ELF-1 (cell line): ENCODE measurements at regions not wholly inside any gene's neighbourhood (a gene's known extent, or its start where the extent isn't known, plus 50 kb on each side); places are given as distances from the start of the nearest gene placed in this dataset.

ENCODE experiments used
- DNase-seq: peaks from one replicate; pipeline ENCODE4 v3.0.0-alpha.2; 2016; ENCODE audit warnings: low read depth, low spot score

DNA sequence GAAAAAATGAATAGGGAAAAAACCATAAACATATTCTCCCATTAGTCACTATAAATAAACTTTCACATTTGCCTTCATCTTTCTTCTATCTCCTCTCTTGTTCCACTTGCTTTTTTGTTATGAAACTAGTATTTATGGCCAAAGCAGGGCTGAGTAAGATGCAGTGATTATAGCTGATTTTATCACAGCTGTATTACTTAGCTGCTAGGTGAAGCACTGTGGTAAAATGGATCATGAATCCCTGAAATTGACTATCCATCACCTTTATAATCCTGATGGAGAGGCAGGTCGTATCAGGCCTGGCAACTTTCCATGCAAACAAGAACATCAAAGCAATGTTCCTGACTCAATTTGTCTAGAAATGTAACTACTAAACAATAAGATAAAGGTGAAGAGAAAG is 471.6 kb downstream of the TUSC7 start:
- no peak for DNase-seq

- DNase-seq: no peak
Observed at GRCh38 chr3:117184574-117184973, 475.0 kb downstream of the TUSC7 start.

DNA sequence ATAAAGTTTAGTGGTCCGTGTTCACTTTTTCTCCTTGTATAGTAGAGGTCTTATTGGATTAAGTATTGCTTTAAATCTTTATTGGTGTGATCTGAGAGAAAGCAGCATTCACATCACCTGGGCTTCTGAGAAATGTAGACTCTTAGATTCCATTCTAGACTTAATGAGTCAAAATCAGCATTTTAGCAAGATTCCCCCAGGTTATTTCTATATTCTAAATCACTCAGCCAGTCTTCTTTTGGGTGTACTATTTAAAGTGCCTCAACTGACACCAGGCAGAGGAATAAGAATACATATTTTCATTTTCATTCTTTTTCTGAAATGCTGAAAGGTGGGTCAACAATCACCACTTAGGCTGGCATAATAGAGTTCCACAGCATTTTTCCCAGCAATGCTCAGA is 481.7 kb downstream of the TUSC7 start:
- no peak for DNase-seq

DNA sequence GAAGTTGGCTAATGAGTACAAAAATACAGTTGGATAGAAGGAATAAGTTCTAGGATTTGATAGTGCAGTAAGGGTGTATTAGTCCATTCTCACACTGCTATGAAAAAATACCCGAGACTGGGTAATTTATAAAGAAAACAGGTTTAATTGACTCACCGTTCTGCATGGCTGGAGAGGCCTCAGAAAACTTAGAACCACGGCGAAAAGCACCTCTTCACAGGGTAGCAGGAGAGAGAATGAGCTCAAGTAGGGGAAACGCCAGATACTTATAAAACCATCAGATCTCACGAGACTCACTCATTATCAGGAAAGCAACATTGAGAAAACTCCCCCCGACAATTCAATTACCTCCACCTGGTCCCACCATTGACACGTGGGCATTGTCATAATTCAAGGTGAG is 483.3 kb downstream of the TUSC7 start:
- DNase-seq: no peak

DNA sequence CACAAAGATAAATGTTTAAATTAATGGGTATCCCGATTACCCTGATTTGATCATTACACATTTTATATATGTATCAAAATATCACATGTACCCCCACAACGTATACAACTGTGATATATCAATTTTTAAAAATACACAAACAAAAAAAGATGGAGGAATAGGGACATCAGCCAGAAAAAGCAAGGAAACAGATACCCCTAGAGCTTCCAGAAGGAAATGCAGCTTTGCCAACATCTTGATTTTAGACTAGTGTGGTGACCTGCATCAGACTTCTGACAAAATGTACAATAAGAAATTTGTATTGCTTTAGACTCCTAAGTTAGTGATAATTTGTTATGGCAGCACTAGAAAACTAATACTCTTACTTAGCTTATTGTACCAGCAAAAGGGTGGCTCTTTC is 483.8 kb downstream of the TUSC7 start:
- no peak for DNase-seq

- no peak for DNase-seq
Observed at GRCh38 chr3:117195034-117195433, 485.5 kb downstream of the TUSC7 start.

DNA sequence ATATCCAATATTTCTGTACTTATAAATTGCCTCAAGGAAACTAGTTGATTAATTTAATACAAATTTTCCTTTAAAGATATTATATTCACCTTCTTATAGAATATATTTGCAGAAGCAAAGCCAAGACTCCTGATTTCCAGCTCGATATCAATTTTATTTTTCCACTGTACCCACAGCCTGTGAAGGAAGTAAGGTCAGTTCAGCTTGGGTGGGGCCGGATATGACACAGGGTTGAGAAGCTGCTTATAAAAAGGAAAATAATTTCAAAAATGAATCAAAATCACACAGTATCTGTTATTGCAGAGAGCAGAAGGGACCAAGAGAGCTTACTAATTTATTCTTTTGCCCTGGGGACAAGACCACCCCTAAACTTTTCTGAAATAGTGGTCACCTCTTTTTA is 491.4 kb downstream of the TUSC7 start:
- no peak for DNase-seq

DNA sequence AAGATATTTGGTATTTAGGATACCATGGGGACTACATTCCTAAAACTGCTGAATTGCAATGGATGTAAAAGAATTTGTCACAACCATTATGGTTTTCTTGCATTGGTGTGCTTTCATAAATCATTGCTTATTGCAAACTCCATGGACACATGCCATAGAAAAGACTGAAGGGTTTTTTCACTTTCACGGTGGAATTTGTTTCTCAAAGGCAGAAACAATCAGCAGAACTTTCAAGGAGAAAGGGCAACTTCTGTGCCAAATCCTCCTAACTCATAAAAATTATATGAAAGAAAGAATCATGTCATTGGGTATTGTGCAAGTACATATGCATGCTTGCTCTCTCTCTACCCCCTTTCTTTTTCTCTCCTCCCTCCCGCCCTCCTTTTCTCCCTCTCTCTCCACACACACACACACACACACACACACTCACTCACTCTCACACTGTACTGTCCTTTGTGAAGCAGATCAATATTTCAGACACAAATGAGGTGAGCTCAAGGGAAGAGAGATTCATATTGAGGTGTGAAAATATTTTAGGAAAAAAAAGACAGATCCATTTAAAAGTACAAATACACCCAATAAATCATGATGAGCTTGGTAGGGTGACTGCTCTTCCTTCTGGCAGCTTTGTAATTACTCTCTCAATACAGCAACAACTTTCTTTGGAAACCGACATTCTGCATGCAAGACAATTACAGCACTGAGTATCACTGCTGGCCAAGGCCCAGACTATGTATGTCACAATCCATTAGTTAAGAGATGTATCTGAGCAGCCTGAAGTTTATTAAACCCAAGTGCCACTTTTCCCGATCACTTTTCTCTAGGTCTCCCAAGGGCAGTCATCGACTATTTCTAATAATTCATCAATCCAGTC is 492.6 kb downstream of the TUSC7 start:
- no peak for DNase-seq

- no peak for DNase-seq
Observed at GRCh38 chr3:117217355-117217754, 507.8 kb downstream of the TUSC7 start.

- DNase-seq: no peak
Observed at GRCh38 chr3:117217760-117218316, 508.3 kb downstream of the TUSC7 start.

GRCh38 chr3:117218641-117219048 is 509.1 kb downstream of the TUSC7 start:
- no peak for DNase-seq

DNA sequence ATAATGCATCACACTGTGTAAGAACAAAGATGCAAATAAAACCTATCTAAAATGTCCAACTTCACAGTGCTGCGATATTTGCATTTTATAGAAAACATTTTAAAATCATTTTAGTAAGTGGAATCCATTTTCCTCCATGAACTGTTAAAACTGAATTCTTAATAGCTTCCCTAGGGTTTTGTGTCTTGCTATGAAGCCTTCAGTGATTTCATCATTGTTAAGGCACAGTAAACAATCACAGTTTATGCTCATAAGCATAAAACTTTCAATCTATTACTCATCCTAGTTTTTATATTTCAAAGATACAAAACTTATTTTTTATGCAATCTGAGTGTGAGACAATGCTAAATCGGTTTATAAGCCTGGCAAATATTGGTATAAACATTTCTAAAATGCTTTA is 509.7 kb downstream of the TUSC7 start:
- no peak for DNase-seq

DNA sequence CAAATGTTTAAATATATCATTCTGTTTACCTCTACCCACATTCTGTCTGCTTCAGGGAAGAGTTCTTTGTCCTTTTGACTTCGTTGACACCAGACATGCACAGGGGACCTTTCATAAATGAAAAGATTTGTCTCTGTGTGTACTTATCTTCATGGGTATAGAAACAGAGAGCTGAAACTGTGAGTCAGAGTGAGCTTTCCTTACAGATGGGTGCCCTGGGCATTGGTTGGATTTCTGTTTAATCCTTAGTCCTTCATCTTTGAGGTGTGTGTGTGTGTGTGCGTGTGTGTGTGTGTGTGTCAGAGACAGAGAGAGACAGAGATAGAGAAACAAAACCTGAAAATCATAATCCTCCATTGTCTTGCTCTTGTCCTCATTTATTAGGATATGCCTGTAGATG is 517.4 kb downstream of the TUSC7 start:
- no peak for DNase-seq

DNA sequence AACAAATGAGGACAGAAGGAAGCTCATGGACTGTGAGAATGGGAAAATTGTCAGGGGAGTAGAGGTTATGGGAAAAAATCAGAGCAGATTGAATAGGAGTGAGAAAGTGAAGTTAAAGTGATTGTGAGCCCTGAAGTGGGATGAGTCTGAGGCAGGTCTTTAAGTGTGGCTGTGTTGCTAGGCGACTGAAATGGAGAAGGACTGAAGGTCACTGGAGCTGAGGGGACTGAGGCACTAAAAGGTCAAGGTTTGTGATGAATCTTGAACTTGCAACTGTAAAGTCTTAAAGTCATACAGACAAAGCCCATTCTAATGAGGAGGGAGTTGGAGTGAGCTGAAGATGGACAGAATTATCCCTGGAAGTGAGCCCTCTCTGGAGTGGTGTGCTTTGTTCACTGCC is 518.9 kb downstream of the TUSC7 start:
- no peak for DNase-seq

DNA sequence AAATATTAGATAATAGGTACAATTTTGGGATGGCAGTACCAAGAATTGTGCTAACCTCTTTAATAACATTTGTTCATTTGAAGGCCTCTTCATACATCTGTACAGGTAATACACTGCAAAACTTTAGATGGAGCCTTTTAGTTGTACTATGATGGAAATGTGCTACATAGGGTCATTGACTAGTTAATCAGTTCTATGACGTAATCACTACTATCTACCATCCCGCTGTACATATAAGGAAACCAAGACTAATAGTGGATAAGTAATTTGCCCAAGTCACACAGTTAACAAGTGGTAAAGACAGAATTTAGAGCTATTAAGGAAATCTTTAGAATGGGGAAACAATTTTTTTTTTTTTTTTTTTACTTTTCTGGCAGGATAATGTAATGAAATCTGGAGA is 521.3 kb downstream of the TUSC7 start:
- DNase-seq: no peak

GRCh38 chr3:117234331-117234730 is 524.8 kb downstream of the TUSC7 start:
- DNase-seq: no peak

GRCh38 chr3:117235304-117235703 is 525.7 kb downstream of the TUSC7 start:
- DNase-seq: no peak

GRCh38 chr3:117238806-117239205 is 529.2 kb downstream of the TUSC7 start:
- peak; percentile 14 for DNase-seq

DNA sequence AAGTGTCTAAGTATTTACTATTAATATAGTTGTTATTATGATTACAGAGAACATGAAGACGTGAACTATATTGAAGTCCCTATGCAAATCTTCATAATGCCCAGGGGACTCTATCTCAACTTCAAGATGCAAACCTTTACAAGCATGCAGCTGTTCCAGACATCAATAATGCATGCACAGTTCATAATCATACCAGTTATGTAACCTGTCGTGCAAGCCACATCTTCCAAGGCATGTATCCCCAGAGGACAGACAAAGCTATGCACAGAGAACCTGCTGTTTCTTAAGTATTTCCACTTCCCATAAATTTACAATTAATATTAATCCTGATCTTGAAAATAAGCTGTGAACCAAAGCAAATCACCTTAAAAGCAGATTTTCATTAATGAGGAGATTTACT is 534.1 kb downstream of the TUSC7 start:
- DNase-seq: no peak

DNA sequence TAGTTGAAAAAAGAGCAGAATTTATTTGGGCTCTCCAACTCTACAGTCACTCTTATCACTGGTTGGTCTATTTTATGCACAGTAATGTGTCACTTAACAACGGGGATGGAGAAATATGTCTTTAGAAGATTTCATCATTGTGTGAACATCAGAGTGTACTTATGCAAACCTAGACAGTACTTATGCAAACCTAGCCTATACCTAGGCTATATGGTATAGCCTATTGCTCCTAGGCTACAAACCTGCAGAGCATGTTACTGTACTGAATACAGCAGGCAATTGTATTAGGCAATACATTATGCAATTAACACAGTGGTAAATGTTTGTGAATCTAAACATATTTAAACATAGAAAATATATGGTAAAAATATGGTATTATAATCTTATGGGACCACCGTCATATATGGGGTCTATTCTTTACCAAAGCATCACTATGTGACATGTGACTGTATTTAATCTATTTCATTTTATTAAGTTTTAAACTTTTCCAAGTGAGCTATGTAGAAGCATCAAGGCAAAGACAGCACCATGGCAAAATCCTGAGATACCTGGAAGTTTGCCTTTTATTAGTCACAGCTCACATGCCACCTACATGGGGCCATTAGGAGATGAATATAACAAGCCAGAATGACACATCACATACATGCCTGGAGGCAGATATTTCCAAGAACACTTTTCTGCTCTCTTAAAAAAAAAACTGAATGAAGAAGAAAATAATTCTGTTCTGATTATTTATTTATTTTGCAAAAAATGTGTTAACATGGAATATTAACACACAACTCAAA is 537.4 kb downstream of the TUSC7 start:
- DNase-seq: no peak

- DNase-seq: no peak
Observed at GRCh38 chr3:117248153-117248552, 538.6 kb downstream of the TUSC7 start.

- no peak for DNase-seq
Observed at GRCh38 chr3:117252208-117252607, 542.6 kb downstream of the TUSC7 start.

DNA sequence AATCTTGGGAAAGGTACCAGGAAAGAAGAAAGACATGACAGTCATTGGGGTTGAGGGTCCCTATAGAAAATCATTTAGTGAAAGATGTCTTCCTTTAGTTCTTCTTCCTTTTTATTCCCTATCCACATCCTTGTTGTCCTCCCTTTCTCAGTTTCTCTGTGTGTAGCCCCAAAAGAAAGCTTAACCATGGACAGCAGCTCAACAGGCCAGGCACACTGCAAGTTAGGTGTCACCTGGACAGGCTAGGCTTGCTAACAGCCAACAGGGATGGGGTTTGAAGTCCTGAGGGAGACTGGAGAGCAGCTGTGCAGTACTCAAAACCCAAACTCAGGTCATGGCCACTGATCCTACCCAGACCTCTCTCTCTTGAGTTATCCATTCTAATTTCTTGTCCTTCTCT is 543.1 kb downstream of the TUSC7 start:
- DNase-seq: no peak
